ENCODE measurements at regions not wholly inside any gene's neighbourhood (a gene's known extent, or its start where the extent isn't known, plus 50 kb on each side); places are given as distances from the start of the nearest gene placed in this dataset.
"Not testable (repeated sequence)": the region's sequence is repeated elsewhere in the genome, so short reads cannot be mapped to it uniquely, and the experiment has no call there.

DNA sequence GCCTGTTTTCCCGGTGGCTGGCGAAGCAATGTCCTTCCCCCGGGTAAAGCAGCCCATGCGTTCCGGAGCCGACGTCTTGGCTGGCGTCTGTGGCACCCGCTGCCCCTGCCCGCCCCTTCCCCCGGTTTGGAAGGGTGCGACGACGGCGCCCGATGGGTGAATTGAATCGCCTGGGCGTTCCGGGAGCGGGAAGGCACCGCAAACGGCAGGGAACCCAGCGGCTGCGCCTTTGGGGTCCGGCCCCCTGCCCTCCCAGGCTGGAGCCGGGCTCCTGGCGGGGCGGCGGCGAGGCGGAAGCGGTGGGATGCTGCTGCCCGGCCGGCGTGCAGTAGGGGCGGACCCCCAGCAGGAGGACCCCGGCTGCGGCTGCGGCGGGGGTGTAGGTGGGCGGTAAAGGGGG lies 123.6 kb upstream of the RHOU start:
- intact Hi-C loops (cut with DNase I; ENCODE audit: low total_unique reads); H3K36me3 ChIP-seq; H3K4me3 ChIP-seq; H3K27ac ChIP-seq; DNase-seq; H3K27me3 ChIP-seq; H3K4me1 ChIP-seq; H3K9me3 ChIP-seq: not testable (repeated sequence)
- 98% methylated on average over 11 of the region's 41 CpGs; no CpG with 5 or more reads in 4 of the 5 donors for WGBS, 5 donors

GRCh38 chr1:228622002-228622716 lies 113.1 kb upstream of the RHOU start:
- H3K4me1 ChIP-seq; H3K27me3 ChIP-seq; H3K36me3 ChIP-seq; intact Hi-C loops (cut with DNase I; ENCODE audit: low total_unique reads); H3K27ac ChIP-seq; H3K9me3 ChIP-seq: not testable (repeated sequence)
- DNase-seq, result peak in 1 of 2 donors; percentile 31
- peak overlapping the region in 1 of 4 donors; percentile 33 for H3K4me3 ChIP-seq
- WGBS, 5 donors, result 74 to 92% (median 75%) methylated on average over 9 to 22 of the region's 52 CpGs; no CpG with 5 or more reads in 2 of the 5 donors

GRCh38 chr1:228626481-228626880 lies 108.8 kb upstream of the RHOU start:
- H3K27me3 ChIP-seq; intact Hi-C loops (cut with DNase I; ENCODE audit: low total_unique reads); H3K9me3 ChIP-seq; H3K4me3 ChIP-seq; H3K27ac ChIP-seq; H3K36me3 ChIP-seq; H3K4me1 ChIP-seq; DNase-seq: not testable (repeated sequence)
- WGBS, 5 donors, result 88 to 95% methylated on average over 8 to 19 of the region's 30 CpGs; no CpG with 5 or more reads in 3 of the 5 donors

DNA sequence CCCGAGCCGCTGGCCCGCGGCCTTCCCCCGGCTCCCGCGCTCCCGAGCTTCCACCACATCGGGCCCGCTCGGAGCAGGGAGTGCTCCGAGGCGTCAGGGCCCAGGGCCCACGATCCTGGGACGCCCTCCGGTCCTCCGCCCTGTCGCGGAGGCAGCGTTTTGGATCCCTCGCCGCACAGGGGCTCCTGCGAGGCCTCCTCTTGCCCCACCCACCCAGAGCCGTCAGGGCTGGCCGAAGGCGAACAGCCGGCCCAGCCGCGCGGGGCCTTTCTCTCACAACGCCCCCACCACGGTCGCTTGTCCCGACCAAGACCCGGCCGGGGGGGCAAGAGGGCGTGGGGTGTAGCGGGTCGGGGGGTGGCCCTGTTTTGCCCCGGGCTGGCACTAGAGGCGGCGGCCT lies 102.4 kb upstream of the RHOU start:
- intact Hi-C loops (cut with DNase I; ENCODE audit: low total_unique reads); H3K9me3 ChIP-seq; H3K27me3 ChIP-seq; H3K36me3 ChIP-seq; H3K27ac ChIP-seq; DNase-seq; H3K4me1 ChIP-seq: not testable (repeated sequence)
- WGBS, 5 donors, result 82% methylated on average over 12 of the region's 42 CpGs; no CpG with 5 or more reads in 4 of the 5 donors
- H3K4me3 ChIP-seq, result peak overlapping the region in 2 of 4 donors; percentile 28 to 34

DNA sequence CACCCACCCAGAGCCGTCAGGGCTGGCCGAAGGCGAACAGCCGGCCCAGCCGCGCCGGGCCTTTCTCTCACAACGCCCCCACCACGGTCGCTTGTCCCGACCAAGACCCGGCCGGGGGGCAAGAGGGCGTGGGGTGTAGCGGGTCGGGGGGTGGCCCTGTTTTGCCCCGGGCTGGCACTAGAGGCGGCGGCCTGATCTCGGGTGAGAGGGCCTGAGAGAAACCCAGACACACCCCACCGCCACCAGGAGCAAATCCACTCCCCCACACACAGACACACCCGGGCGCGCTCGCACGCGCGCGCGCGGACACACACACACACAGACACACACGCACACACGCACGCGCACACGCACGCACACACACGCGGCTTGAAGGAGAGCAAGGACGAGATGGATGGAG lies 100.0 kb upstream of the RHOU start:
- WGBS, 5 donors, result 0 to 47% (median 35%) methylated on average over 6 to 40 of the region's 40 CpGs
- H3K4me1 ChIP-seq; H3K27me3 ChIP-seq; H3K27ac ChIP-seq; H3K36me3 ChIP-seq; intact Hi-C loops (cut with DNase I; ENCODE audit: low total_unique reads); H3K9me3 ChIP-seq: not testable (repeated sequence)
- peak overlapping the region; percentile 26 to 56 (median 39) for H3K4me3 ChIP-seq
- peak; percentile 30 to 68 for DNase-seq

DNA sequence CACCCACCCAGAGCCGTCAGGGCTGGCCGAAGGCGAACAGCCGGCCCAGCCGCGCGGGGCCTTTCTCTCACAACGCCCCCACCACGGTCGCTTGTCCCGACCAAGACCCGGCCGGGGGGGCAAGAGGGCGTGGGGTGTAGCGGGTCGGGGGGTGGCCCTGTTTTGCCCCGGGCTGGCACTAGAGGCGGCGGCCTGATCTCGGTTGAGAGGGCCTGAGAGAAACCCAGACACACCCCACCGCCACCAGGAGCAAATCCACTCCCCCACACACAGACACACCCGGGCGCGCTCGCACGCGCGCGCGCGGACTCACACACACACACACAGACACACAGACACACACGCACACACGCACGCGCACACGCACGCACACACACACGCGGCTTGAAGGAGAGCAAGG lies 97.8 kb upstream of the RHOU start:
- peak overlapping the region in 3 of 4 donors; percentile 33 to 44 (median 41) for H3K4me3 ChIP-seq
- H3K9me3 ChIP-seq; H3K36me3 ChIP-seq; DNase-seq; intact Hi-C loops (cut with DNase I; ENCODE audit: low total_unique reads); H3K27me3 ChIP-seq; H3K4me1 ChIP-seq; H3K27ac ChIP-seq: not testable (repeated sequence)
- WGBS, 5 donors, result 2% methylated on average over 14 of the region's 39 CpGs; no CpG with 5 or more reads in 4 of the 5 donors

DNA sequence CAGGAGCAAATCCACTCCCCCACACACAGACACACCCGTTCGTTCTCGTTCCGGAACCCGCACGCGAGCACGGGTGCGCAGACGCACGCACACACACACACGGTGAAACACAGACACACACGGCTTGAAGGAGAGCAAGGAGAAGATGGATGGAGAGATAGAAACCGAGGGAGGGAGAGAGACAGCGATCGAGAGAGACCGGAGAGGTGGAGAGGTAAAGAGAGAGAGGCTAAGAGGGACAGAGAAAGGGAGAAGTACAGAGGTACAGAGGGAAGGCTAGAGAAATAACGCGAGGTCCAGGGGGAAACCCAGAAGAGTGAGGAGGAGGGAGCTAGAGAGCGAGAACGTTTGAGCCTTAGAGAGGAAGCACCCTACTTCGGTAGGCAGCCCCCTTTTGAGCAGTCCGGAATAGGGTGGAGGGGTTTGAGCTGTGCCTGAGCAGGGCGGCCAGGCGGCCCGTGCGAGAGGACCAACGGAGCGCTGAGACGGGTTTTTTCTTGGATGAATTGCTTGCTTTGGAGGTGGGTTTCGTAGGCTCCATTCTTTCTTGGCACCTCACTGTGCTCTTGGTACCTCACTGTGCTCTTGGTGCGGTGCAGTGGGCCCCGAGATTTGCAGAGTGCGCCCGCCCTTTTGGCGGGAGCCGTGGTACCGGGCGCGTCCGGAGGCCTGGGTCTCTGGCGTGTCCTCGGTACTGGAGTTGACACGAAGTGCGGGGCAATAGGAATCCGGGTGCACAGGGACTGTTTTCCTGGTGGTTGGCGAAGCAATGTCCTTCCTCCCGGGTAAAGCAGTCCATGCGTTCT lies 88.4 kb upstream of the RHOU start:
- intact Hi-C loops (cut with DNase I; ENCODE audit: low total_unique reads), result no loop called here
- Histone ChIP-seq H3K27me3 (peaks cover 35 to 55% (median 41%) of the 10 kb centered on the region in 3 donors), H3K9me3 (no peaks in the 10 kb centered on the region), H3K27ac (peak overlapping the region in 1 of 5 donors; percentile 20), H3K36me3 (no peaks in the 10 kb centered on the region), H3K4me3 (peak overlapping the region; percentile 32 to 56 (median 40)), H3K4me1 (peaks cover 18 to 21% (median 20%) of the 10 kb centered on the region in 4 donors)
- DNase-seq, result peak; percentile 32 to 66
- TF ChIP-seq POLR2AphosphoS5 (IDR thresholded peaks at IDR 0.05) (no peak), EP300 (IDR thresholded peaks at IDR 0.05) (no peak), POLR2A (IDR thresholded peaks at IDR 0.05) (no peak)
- TF ChIP-seq, protein P1, sequence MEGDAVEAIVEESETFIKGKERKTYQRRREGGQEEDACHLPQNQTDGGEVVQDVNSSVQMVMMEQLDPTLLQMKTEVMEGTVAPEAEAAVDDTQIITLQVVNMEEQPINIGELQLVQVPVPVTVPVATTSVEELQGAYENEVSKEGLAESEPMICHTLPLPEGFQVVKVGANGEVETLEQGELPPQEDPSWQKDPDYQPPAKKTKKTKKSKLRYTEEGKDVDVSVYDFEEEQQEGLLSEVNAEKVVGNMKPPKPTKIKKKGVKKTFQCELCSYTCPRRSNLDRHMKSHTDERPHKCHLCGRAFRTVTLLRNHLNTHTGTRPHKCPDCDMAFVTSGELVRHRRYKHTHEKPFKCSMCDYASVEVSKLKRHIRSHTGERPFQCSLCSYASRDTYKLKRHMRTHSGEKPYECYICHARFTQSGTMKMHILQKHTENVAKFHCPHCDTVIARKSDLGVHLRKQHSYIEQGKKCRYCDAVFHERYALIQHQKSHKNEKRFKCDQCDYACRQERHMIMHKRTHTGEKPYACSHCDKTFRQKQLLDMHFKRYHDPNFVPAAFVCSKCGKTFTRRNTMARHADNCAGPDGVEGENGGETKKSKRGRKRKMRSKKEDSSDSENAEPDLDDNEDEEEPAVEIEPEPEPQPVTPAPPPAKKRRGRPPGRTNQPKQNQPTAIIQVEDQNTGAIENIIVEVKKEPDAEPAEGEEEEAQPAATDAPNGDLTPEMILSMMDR (IDR thresholded peaks at IDR 0.05), result no peak
- WGBS, 5 donors, result 1 to 2% (median 1%) methylated on average over 39 to 49 of the region's 49 CpGs
